ENCODE measurements at regions not wholly inside any gene's neighbourhood (a gene's known extent, or its start where the extent isn't known, plus 50 kb on each side); places are given as distances from the start of the nearest gene placed in this dataset.
"Not testable (repeated sequence)": the region's sequence is repeated elsewhere in the genome, so short reads cannot be mapped to it uniquely, and the experiment has no call there.

- TF ChIP-seq, protein P1, sequence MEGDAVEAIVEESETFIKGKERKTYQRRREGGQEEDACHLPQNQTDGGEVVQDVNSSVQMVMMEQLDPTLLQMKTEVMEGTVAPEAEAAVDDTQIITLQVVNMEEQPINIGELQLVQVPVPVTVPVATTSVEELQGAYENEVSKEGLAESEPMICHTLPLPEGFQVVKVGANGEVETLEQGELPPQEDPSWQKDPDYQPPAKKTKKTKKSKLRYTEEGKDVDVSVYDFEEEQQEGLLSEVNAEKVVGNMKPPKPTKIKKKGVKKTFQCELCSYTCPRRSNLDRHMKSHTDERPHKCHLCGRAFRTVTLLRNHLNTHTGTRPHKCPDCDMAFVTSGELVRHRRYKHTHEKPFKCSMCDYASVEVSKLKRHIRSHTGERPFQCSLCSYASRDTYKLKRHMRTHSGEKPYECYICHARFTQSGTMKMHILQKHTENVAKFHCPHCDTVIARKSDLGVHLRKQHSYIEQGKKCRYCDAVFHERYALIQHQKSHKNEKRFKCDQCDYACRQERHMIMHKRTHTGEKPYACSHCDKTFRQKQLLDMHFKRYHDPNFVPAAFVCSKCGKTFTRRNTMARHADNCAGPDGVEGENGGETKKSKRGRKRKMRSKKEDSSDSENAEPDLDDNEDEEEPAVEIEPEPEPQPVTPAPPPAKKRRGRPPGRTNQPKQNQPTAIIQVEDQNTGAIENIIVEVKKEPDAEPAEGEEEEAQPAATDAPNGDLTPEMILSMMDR (IDR thresholded peaks at IDR 0.05; ENCODE audit: low read depth, low read length) = no peak
- Histone ChIP-seq H3K9me3 (no peaks in the 10 kb centered on the region), H3K36me3 (no peaks in the 10 kb centered on the region), H3K4me3 (ENCODE audit: low read depth, low read length) (no peak overlapping the region), H3K27me3 (no peaks in the 10 kb centered on the region), H3K4me1 (no peaks in the 10 kb centered on the region)
- no peak for DNase-seq
These were observed 306.1 kb upstream of the LRRC3B start for GRCh38 chr3:26316472-26316871.

GRCh38 chr3:26323741-26324140 lies 298.8 kb upstream of the LRRC3B start:
- DNase-seq; H3K27me3 ChIP-seq; H3K4me3 ChIP-seq (ENCODE audit: low read depth, low read length); H3K36me3 ChIP-seq; H3K9me3 ChIP-seq; H3K4me1 ChIP-seq: not testable (repeated sequence)

DNA sequence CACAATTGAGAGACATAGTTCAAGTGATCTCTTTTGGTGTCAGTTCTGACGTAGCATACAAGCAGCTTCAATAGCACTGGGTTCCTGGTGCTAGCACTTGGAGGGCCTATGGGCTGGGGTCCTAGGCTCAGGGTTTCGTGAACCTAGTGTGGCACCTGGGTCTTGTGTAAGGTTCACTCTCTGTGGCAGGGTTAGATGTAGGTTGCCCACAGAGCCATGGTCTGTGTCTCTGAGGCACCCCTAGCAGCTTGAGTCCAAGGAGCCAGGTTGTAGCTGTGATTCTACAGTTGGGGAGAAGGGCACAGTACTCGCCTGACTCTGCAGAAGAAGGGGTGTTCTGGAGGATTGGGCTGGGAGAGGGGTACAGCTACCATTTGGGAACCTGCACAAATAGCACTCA lies 282.6 kb upstream of the LRRC3B start:
- no peaks in the 10 kb centered on the region for H3K9me3 ChIP-seq
- TF ChIP-seq, protein P1 (IDR thresholded peaks at IDR 0.05; ENCODE audit: low read depth, low read length) = no peak
- H3K4me1 ChIP-seq = no peaks in the 10 kb centered on the region
- H3K27me3 ChIP-seq = no peaks in the 10 kb centered on the region
- H3K36me3 ChIP-seq = no peaks in the 10 kb centered on the region
- no peak overlapping the region for H3K4me3 ChIP-seq (ENCODE audit: low read depth, low read length)
- no peak for DNase-seq

DNA sequence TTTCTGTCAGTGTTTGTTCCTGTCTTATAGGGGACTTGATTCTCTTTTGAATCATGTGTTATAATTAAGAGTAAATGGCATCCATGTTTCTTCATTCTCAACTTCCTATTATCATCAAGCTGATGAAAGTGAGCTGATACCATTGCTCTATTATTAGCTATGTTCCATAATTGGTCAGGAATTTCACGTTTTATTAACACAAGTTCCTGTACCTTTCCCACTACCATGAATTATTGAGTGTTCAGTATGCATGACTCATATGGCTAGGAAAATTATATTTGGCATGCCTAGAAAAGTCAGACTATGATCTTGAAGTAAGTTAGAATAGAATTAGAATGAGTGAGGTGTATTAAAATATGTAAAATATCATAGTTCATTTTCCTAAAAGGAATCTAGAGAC lies 278.9 kb upstream of the LRRC3B start:
- H3K36me3 ChIP-seq = no peaks in the 10 kb centered on the region
- TF ChIP-seq, protein P1 (IDR thresholded peaks at IDR 0.05; ENCODE audit: low read depth, low read length) = no peak
- no peaks in the 10 kb centered on the region for H3K9me3 ChIP-seq
- no peaks in the 10 kb centered on the region for H3K4me1 ChIP-seq
- DNase-seq = no peak
- H3K4me3 ChIP-seq (ENCODE audit: low read depth, low read length) = no peak overlapping the region
- H3K27me3 ChIP-seq = no peaks in the 10 kb centered on the region

- TF ChIP-seq, protein P1 (IDR thresholded peaks at IDR 0.05; ENCODE audit: low read depth, low read length) = no peak
These were observed 277.0 kb upstream of the LRRC3B start for GRCh38 chr3:26345613-26346012.

DNA sequence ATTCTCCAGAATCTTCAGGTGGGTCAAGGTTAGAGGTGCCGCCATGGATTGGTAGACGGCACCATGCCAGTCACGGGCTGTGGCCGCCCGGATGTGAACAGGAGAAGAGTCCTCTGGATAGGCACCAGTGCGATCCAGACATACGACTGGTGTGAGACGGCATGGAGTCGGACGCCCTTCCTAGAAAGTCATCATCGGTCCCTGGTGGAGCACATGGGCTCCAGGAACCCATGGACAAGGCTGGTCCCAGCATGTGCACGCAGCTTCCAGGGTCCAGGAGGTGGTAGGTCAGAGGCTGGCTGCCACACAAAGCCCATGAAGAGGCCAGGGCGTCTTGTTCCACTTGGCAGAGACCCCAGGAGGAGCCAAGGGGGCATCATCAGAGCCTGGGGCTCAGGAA lies 276.1 kb upstream of the LRRC3B start:
- Histone ChIP-seq H3K4me1 (no peaks in the 10 kb centered on the region), H3K36me3 (no peaks in the 10 kb centered on the region), H3K4me3 (ENCODE audit: low read depth, low read length) (no peak overlapping the region), H3K9me3 (no peaks in the 10 kb centered on the region), H3K27me3 (no peaks in the 10 kb centered on the region)
- DNase-seq = no peak
- TF ChIP-seq, protein P1 (IDR thresholded peaks at IDR 0.05; ENCODE audit: low read depth, low read length) = no peak

More at GRCh38 chr3:26345613-26346012, 277.0 kb upstream of the LRRC3B start:
- Histone ChIP-seq H3K4me1 (no peaks in the 10 kb centered on the region), H3K9me3 (no peaks in the 10 kb centered on the region), H3K27me3 (no peaks in the 10 kb centered on the region), H3K36me3 (no peaks in the 10 kb centered on the region), H3K4me3 (ENCODE audit: low read depth, low read length) (no peak overlapping the region)
- no peak for DNase-seq

DNA sequence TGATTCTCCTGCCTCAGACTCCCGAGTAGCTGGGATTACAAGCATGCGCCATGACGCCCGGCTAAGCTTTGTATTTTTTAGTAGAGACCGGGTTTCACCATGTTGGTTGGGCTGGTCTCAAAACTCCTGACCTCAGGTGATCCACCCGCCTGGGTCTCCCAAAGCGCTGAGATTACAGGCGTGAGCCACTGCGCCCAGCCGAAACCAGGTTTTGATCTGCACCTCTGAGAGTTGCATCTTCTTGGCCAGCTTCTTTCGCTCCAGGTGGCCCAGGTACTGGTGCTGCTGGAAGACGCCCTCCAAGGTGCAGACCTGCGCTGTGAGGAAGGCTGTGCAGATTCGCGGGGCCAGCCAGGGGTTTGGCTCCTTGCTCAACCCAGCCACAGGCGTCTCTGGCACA lies 275.4 kb upstream of the LRRC3B start:
- TF ChIP-seq, protein P1 (IDR thresholded peaks at IDR 0.05; ENCODE audit: low read depth, low read length) = no peak
- no peak for DNase-seq
- Histone ChIP-seq H3K9me3 (no peaks in the 10 kb centered on the region), H3K27me3 (no peaks in the 10 kb centered on the region), H3K36me3 (no peaks in the 10 kb centered on the region), H3K4me3 (ENCODE audit: low read depth, low read length) (no peak overlapping the region), H3K4me1 (no peaks in the 10 kb centered on the region)

Measured in BE2C (cell line).